Vagina (tissue), 2 donors: ENCODE measurements at regions not wholly inside any gene's neighbourhood (a gene's known extent, or its start where the extent isn't known, plus 50 kb on each side); places are given as distances from the start of the nearest gene placed in this dataset.

Experiments used
- CTCF ChIP-seq, 3 experiments: fragments of 450-650 bp in 2 of 3; fragments of 200-600 bp in 1 of 3; sonication (generic) in 1 of 3; IDR thresholded peaks; one replicate each; pipeline ENCODE4 v1.5.1; 2017 to 2019; ENCODE audit warnings: antibody characterized with exemption in 3 of 3, mild to moderate bottlenecking in 2 of 3, moderate library complexity in 2 of 3
- POLR2A ChIP-seq, 2 donors: fragments of 450-650 bp; IDR thresholded peaks; one replicate each; pipeline ENCODE4 v1.6.1; 2017; ENCODE audit warnings: antibody characterized with exemption in 2 of 2, mild to moderate bottlenecking in 2 of 2, moderate library complexity in 2 of 2
- POLR2AphosphoS5 ChIP-seq, 2 donors: sonication (generic); formaldehyde crosslinking; IDR thresholded peaks; one replicate each; pipeline ENCODE4 v1.9.0; 2017; ENCODE audit warnings: antibody characterized with exemption in 2 of 2, mild to moderate bottlenecking in 2 of 2, low read depth in 1 of 2; ENCODE audit not compliant: insufficient read depth in 1 of 2

- TF ChIP-seq CTCF (IDR thresholded peaks at IDR 0.05) (no peak), POLR2A (IDR thresholded peaks at IDR 0.05) (no peak), POLR2AphosphoS5 (IDR thresholded peaks at IDR 0.05; ENCODE audit: insufficient read depth in 1 of 2, low read depth in 1 of 2) (no peak)
Measured at GRCh38 chr4:35926788-35927187, 317.5 kb downstream of the ARAP2 start.
